HG02642 (cell line): ENCODE measurements at regions not wholly inside any gene's neighbourhood (a gene's known extent, or its start where the extent isn't known, plus 50 kb on each side); places are given as distances from the start of the nearest gene placed in this dataset.

Experiments
- ATAC-seq: cut with Tn5 transposase; IDR thresholded peaks from one replicate; pipeline ENCODE4 v1.9.1; 2021; ENCODE audit warnings: mild to moderate bottlenecking; ENCODE audit not compliant: unreplicated experiment, poor library complexity

DNA sequence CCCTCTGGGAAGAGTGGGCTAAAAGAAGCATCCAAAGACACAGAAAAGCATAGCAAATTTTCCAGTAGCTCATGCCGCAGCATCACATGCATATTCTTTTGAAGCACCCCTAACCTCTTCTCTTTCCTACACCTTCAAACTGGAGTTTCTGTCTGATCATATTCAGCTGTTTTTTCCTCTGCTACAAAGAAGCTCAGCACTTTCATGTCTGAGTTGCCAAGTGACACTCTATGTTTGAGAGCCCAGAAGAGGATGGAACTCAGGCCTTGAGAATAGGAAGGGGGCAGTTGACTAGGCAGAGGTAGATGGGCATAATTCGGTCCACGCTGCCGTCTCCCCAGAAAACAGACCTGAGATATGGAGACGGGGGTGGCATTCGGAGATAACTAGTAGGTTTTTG, 489.6 kb upstream of the NR2F2 start:
- no peak for ATAC-seq

DNA sequence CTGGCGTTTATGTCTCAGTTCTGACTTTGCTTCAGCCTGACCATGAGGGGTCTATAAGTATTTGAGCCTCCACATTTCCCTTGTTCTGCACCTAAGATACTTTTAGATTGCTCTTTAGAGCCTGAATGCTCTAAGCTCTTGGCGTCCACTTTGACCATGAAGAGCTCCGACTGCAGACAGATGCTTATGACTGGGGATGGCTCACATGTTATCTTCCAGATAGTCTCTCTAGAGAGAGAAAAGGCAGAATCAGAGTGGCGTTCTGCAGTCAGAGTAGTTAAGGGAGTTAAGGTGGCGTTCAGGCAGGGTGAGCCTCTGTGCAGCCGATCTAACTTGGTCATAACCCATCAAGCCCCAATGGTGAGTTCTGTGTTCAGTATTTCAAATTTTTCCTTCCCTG, 487.9 kb upstream of the NR2F2 start:
- no peak for ATAC-seq

DNA sequence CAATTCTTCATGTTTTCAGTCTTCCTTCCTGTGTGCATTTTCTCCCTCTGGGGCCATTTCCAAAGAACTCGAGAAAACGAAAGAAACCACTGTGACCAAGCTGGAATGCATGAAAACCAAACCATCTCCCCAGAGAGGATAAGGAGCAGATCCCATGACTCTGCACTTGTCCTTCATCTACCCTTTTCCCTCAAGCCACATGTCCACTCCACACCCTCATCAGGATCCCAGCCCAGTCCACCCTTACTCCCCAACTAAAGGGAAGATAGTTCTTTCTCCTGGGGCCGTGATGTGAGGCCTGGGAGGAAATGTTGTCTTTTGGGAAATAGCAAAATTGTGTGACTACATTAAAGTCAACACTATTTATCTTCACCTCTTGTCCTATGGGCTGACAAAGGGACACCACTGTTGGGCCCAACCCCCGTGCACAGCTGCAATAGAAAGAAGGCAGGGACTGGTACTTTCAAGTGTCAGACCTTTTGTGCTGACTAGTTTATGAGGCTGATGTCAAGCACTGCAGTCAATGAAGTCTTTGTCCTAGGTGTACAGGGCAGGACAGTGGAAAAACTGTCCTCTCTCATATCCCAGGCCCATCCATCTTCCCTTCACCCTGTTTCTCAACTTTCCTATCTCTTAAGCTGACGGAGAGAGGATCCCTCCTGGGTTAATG, 487.1 kb upstream of the NR2F2 start:
- ATAC-seq, result no peak

DNA sequence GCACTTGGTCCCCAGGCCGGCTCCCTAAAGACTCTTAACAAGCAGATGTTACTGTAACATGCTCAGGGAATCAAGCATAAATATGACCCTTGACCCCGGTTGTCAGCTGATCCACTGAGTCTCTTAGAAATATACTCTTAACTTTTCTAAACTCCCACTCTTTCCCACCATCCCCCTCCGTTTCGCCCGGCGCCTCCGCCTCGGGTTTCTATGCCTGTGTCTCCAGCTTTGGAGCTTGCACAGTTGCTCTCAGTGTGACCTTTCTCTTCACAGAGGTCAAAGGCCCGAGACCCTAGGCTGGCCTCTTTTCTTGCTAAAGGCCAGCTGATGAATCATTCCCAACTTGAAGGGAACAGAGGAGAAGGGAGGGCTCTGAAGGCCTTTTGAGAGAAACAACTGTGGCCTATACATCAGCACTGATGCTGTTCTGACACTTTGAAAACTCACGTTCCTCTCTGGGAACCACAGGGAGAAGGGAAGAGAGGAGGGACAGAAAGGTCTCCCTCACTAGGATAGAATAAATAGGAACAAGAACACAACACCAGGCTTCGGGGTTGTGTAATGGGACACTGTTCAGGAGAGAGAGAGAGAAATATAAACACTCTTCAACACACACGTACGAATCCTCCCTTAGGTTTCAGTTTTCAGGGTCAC, 484.5 kb upstream of the NR2F2 start:
- ATAC-seq, result no peak

DNA sequence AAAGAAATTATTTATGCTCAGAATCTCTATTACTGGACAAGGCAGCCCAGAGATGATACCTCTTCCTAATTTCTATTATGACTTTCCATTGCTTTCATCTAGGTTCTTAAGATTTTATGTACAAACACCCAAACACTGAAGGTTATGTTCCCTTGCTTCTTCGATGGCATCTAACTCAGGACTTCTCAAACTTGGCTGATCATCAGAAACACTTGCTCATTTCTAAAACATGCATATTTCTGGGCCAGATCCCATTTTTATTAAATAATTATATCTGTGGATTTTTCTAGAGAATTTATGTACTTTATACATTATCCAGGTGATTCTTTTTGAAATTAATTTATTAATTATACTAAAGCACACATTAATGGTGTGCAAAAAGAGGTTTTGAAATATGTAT, 482.4 kb upstream of the NR2F2 start:
- ATAC-seq, result no peak

DNA sequence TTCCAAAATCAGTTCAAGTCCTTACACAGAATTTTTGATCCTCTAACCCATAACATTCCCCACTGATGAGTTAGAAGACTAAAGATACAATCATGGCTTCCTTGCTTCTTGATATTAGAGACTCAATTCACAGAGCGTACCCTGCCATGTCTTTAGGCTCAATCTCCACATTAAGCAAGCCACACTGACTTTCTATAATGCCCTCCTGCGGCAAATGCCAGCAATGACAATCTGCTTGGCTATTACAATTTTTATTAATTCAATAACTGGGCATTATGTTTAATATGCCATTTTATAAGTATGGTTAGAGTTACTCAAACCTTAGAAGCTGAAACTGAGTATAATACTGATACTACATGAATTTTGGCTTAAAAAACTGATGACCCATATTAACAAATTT, 479.7 kb upstream of the NR2F2 start:
- no peak for ATAC-seq

DNA sequence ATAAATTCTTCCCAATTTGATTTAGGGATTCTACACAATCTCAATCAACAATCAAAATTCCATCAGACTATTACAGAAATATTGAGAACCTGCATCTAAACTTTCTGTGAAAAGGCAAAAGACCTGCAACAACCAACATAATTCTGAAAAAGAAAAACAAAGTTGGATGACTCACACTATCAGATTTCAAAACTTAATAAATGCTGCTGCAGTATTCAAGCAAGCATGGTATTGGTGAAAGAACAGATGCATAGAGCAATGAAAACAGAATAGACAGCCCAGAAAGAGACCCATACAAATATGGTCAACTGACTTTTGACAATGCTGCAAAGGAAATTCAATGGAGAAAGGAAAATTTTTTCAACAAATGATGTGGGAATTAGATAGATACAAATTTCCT, 477.1 kb upstream of the NR2F2 start:
- ATAC-seq, result no peak

DNA sequence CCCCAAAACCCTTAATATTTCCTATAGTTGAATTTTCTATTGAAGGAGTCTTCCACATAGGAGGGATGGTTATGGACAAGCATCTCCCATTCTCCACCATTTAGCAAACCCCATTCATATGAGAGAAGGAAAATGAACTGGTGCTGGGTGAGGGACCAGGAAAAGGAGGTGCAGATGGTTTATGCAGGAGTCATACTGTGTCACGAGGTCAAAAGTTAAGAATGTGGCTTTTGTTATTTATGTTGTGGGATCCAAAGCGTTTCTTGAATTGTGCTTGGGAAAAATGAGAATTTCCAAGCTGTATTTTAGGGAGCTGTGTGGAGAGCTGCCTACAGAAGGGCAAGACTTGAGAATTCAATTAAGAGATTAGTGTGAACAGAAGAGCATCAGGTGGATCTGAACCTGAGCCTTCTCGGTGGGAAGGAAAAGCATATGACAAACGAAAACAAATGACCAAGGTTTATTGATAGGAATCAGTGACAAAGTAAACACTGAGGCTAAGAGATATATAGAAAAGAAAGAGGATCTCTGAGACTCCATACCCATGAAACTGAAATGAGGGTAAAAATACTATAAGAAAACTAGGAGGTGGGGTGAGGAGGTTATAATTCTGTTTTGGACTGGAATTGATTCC, 473.3 kb upstream of the NR2F2 start:
- no peak for ATAC-seq

DNA sequence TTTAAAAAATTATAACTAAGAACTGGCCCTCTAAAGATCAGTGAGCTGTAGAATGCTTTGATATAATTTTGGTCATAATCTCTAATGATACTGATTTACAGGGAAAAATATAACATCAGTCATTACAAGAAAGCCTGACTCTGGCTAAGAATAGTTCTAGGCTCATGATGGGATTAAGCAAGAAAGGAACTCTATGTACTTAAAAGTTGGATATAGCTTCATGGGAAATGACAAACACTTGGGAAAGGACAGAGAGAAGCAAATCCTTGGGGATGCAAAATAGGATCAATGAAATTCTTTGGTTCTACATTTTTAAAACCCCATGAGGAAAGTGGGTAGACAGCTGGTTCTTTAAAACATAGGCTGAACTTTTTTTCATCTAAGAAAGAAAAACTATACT, 472.7 kb upstream of the NR2F2 start:
- no peak for ATAC-seq

DNA sequence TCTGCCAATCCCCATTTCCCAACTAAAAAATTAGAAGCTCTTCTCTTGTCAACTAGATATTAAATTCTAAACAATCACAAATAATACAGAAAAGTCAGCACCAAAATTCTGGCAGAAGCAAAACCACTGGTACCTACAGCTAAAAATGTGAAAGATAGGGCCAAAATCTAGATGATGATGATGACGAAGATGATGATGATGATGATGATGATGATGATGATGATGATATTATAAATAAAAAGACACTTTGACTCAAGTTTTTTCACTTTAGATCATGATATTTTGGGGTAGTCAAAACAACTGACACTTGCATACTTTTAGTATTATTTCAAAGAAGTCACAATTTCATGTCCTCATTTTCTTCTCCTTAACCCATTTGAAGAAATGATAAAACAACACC, 470.1 kb upstream of the NR2F2 start:
- no peak for ATAC-seq

DNA sequence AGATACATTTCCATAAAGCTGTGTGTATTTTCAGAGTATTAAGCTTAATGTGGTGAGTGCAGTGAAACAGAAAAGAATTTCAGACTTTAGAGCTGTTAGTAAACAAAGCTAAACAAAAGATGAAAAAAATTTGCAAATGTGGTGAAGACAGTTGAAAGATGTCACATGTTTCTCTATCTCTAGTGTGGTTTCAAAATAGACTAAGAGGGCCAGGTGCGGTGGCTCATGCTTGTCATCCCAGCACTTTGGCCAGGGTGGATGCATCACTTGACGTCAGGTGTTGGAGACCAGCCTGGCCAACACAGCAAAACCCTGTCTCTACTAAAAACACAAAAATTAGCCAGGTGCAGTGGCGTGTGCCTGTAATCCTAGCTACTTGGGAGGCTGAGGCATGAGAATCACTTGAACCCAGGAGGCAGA, 466.0 kb upstream of the NR2F2 start:
- peak; percentile 86 for ATAC-seq

DNA sequence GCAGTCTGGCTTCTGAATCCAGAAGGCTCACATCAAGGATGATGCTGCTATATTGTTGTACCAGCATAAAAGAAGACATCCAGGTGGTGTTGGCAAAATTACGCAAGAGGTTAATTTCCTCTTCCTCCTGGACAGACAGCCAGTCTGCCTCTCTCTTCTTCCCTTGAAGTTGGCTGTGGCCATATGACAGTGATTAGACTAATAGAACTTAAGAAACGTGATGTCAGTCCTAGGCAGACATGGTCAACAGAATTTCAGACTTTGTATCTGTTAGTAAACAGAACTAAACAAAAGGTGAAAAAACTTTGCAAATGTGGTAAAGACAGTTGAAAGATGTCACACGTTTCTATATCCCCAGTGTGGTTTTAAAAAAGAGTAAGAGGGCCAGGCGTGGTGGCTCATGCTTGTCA, 465.2 kb upstream of the NR2F2 start:
- no peak for ATAC-seq

DNA sequence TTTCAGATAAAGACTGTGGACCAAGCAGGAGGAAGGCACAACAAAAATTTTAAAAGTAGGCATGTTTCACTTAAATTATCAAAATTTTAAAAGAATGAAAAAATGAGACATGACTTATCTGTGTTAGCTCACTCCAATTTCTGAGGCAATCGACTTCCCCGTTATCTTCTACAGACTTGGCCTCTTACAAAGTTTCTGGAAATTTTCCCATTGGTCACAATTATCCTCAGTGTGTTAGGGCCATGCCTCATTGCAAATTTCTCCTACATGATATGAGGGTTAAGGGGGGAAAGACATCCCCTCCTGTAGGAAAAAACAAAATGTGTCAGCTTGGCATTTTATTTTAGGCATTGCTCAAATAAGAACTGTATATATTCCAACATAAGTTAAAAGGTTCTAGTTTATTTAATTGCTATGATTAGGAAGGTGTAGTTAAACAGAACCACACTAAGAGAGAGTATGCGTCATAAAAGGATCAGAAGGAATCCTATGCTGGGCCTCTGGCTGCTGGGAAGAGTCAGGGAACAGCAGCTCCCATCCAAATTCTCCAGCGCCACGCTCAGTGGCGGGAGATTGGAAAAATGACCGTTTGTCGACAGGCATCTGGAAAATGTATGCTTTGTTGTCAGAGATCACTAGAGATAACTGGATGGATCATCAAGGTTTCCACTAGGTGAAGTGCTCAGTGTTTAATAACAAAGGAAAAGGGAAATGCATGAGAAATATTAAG, 463.6 kb upstream of the NR2F2 start:
- ATAC-seq, result no peak

DNA sequence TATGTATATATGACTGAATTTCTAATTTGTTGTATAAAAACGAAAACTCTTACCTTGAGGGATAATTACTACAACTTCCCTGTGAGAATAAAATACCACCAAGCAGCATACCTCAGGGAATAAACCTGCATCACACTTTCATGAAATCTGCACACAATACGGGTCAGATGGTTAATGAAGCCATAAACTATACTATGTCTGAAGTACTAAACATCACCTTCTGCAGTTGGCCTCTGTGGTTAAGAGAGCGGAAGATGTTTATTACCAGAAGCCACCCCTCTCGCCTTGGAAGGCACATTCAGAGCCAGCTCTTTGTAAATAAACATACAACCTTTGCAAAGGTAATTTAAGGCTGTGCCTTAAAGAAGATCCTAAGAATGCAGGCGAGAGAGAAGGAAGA, 462.1 kb upstream of the NR2F2 start:
- no peak for ATAC-seq

DNA sequence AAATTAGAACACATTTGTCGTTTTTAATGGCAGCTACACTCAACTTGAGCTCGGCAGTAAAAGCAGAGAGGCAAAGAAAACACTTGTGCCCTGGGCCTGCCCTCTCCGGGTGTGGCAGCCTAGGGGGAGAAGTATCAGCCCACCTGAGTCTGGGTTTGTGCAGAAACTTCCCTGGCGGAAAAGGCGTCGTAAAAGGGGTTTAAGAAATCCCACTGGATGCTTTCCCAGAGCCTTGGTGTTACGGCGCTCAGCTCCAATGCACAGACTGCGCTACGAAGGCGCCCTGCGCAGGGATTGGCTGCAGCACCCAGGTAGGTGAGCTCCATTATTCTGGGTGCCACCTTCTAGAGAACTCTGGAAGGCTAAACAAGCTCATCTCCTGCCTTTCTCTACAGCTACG, 461.5 kb upstream of the NR2F2 start:
- no peak for ATAC-seq

DNA sequence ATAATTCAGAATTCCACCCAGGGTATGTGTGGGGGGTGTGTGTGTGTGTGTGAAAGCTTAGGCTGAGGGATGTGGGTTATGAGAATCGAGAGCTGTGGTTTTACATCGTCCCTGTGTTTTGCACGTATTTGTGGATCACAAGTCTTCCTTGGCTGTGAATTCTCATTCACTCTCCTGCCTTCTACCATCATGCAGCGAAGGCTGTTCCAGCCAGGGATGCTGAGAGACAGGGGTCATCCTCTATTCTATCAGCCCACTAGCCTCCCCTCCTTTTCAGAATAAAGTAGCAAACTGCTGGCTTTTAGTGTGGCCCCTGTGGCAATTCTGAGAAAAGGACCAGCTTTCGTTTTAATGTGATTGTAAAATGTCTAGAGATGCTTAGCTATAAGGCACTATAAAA, 460.6 kb upstream of the NR2F2 start:
- ATAC-seq, result no peak

DNA sequence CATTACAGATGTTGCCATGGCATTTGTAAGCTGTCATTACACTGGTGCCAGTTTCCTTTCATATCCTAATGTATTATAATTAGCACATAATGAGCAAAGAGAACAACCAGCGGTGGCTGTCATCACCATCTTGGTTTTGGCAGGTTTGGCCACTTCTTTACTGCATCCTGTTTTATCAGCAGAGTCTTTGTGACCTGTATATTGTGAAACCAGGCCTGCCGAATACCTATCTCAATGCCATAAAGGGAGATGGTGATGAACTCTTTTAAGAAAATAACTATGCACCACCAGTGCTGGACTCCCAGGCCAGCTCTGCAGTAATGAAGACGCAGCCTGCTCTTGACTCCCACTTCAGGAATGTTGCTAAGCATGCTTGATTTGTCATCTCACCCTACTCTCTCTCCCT, 458.1 kb upstream of the NR2F2 start:
- ATAC-seq, result no peak

DNA sequence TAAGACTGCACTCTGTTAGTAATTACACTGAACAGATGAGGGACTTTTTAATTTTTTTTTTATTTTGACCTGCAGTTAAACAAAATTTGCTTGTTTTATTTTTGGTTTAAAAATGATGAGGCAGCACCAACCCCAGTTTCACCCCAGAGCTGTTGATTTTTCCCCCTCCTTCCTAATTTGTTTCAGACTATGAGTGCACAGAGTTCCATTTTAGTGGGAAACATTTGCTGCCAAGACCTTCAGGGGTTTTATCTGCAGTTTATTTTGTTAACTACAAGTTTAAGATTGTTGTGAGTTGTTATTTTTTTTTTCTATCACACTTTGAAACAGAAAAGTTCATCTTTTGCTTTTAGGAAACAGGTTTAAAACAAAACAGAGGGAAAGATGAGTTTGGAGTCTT, 455.9 kb upstream of the NR2F2 start:
- ATAC-seq, result no peak

DNA sequence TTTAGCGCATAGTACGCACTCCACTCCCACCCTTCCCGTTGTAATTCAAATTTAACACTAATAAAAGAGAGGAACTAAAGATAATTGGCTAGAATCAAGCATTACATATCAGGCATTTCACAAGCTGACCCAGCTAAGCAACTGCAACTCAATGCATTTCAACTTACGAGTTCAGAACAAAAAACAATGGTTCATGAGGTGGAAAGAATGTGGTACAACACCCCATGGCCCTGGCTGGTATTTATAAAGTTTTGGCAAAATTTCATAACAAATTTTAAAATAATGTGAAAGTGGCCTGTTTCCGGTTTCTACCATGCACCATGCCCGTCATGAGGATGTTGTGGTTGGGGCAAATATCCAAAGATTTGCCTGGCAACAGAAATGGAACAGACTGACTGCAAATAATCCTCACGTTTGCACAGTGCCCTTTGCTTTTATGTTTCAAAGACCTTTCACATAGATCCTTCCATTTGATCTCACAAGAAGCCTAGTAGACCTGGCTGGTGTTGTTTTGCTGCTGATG, 455.3 kb upstream of the NR2F2 start:
- no peak for ATAC-seq

DNA sequence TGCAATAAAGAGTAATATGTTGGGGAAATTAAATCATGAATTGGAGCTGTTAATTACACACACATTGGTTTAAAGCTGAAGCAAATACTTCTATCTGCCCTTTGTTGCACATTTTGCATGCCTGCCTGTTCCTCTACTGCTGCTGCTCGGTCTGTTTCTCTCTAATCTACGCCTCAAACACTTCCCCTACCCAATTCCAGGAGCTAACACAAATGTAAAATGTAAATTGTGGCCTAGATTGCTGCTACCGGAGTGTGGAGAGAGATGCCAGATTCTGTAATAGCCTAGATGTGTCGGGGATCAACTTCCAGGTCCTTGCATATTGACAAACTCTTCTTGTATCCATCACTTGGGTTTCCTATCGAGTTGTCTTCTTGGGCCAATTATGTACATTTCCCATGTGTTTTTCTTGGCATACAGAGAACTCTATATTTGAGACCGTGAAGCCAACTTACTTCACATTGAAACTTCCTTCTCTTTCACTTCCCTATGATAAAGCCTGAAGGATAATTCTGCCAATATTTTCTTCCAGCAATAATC, 450.4 kb upstream of the NR2F2 start:
- no peak for ATAC-seq

DNA sequence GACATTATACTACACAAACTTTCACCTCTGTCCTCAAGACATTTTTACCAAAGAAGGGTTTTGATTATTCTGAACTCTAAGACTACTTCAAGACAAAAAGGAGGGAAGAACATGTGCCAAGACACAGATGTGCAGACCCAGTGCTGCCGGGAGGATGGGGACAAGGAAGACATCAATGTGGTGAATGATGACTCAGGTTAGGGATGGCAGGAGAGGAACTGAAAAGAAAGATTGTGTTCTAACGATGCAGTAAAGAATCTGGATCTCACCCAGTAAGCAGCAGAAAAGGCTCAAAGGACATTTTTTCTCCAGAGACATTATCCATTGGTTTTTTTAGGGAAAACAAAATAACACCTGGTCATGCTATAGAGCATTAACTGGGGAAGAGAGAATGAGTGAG, 449.9 kb upstream of the NR2F2 start:
- ATAC-seq, result no peak
